CD4-positive, alpha-beta T cell treated with Interferon alpha-2 for 1 hour (primary cell): ENCODE measurements at regions not wholly inside any gene's neighbourhood (a gene's known extent, or its start where the extent isn't known, plus 50 kb on each side); places are given as distances from the start of the nearest gene placed in this dataset.

Source experiments
- DNase-seq, 2 donors: peaks; one replicate each; pipeline ENCODE4 v3.0.0-alpha.2; 2020 to 2022

- DNase-seq = no peak
These were observed 418.3 kb upstream of the DDX18 start for GRCh38 chr2:117396161-117396560.

- no peak for DNase-seq
These were observed 412.9 kb upstream of the DDX18 start for GRCh38 chr2:117401582-117401981.

GRCh38 chr2:117406443-117406842 is 408.0 kb upstream of the DDX18 start:
- DNase-seq = no peak

- DNase-seq = no peak
These were observed 406.7 kb upstream of the DDX18 start for GRCh38 chr2:117407746-117408145.

- no peak for DNase-seq
These were observed 405.0 kb upstream of the DDX18 start for GRCh38 chr2:117409443-117409842.

GRCh38 chr2:117411983-117412382 is 402.5 kb upstream of the DDX18 start:
- no peak for DNase-seq

GRCh38 chr2:117432746-117433145 is 381.7 kb upstream of the DDX18 start:
- no peak for DNase-seq

- no peak for DNase-seq
These were observed 377.8 kb upstream of the DDX18 start for GRCh38 chr2:117436697-117437096.

GRCh38 chr2:117470311-117471095 is 344.0 kb upstream of the DDX18 start:
- peak in 1 of 2 donors; percentile 5 for DNase-seq

GRCh38 chr2:117481608-117482007 is 332.9 kb upstream of the DDX18 start:
- DNase-seq = no peak

GRCh38 chr2:117485588-117485987 is 328.9 kb upstream of the DDX18 start:
- no peak for DNase-seq

- DNase-seq = no peak
These were observed 328.4 kb upstream of the DDX18 start for GRCh38 chr2:117486081-117486480.

GRCh38 chr2:117492209-117492851 is 322.2 kb upstream of the DDX18 start:
- no peak for DNase-seq

- DNase-seq = no peak
These were observed 313.8 kb upstream of the DDX18 start for GRCh38 chr2:117500721-117501120.

GRCh38 chr2:117502121-117502520 is 312.4 kb upstream of the DDX18 start:
- no peak for DNase-seq

GRCh38 chr2:117512307-117512706 is 302.2 kb upstream of the DDX18 start:
- no peak for DNase-seq

- no peak for DNase-seq
These were observed 300.1 kb upstream of the DDX18 start for GRCh38 chr2:117514371-117514770.

GRCh38 chr2:117519238-117519637 is 295.3 kb upstream of the DDX18 start:
- no peak for DNase-seq

- DNase-seq = no peak
These were observed 294.8 kb upstream of the DDX18 start for GRCh38 chr2:117519721-117520120.

GRCh38 chr2:117523267-117523666 is 291.2 kb upstream of the DDX18 start:
- DNase-seq = no peak

- DNase-seq = no peak
These were observed 290.7 kb upstream of the DDX18 start for GRCh38 chr2:117523711-117524238.

- DNase-seq = no peak
These were observed 278.4 kb upstream of the DDX18 start for GRCh38 chr2:117536139-117536538.

GRCh38 chr2:117537032-117537431 is 277.5 kb upstream of the DDX18 start:
- DNase-seq = no peak

GRCh38 chr2:117551858-117552257 is 262.6 kb upstream of the DDX18 start:
- DNase-seq = no peak
